ENCODE measurements at regions not wholly inside any gene's neighbourhood (a gene's known extent, or its start where the extent isn't known, plus 50 kb on each side); places are given as distances from the start of the nearest gene placed in this dataset.

DNA sequence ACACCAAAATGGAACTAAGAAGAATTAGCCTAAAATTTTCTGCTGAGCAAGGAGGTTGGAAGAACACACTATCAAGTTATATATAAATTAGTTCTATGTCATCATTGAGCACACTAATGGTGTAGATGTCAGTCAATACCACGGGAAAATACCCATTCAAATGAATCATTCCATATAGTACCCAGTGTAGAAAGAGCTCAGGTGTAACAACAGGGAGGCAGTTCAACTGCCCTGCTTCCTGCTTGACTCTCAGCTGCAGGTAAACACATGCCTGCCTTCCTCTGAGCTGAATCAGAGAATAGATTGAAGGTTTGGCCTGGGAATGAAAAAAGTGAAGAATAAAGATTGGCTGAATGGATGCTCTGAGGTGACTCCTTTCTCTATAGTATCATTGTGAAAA, 1088.0 kb downstream of the AGBL1 start:
- TF ChIP-seq PBX3 (IDR thresholded peaks at IDR 0.05), result no peak
- TF ChIP-seq, protein P1, sequence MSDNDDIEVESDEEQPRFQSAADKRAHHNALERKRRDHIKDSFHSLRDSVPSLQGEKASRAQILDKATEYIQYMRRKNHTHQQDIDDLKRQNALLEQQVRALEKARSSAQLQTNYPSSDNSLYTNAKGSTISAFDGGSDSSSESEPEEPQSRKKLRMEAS (IDR thresholded peaks at IDR 0.05), result no peak
